ENCODE measurements at regions not wholly inside any gene's neighbourhood (a gene's known extent, or its start where the extent isn't known, plus 50 kb on each side); places are given as distances from the start of the nearest gene placed in this dataset.

GRCh38 chr6:135740580-135740979 lies 110.9 kb upstream of the PDE7B start:
- Histone ChIP-seq H3K36me3 (replicated peaks in 1 of 2; ENCODE audit: control insufficient read depth in 1 of 2, insufficient read depth in 2 of 2, low read length in 2 of 2) (no peaks in the 10 kb centered on the region), H3K4me1 (ENCODE audit: insufficient read depth, low read length) (no peaks in the 10 kb centered on the region), H2AFZ (ENCODE audit: low read length) (no peak overlapping the region), H3K9ac (ENCODE audit: insufficient read depth, low read depth, low read length) (no peak overlapping the region), H4K20me1 (ENCODE audit: insufficient read depth, low read length) (no peaks in the 10 kb centered on the region), H3K4me3 (replicated peaks in 1 of 3; ENCODE audit: insufficient read depth in 1 of 3, low read depth in 2 of 3, low read length in 3 of 3) (no peak overlapping the region), H3K79me2 (ENCODE audit: insufficient read depth, low read length) (no peaks in the 10 kb centered on the region), H3K4me2 (ENCODE audit: low read depth, low read length) (no peak overlapping the region), H3K27ac (ENCODE audit: extremely low read length, insufficient read depth, low read length) (no peak overlapping the region), H3K9me3 (ENCODE audit: low read length) (no peaks in the 10 kb centered on the region), H3K27me3 (ENCODE audit: control insufficient read depth in 1 of 2, insufficient read depth in 2 of 2, low read length in 2 of 2) (no peaks in the 10 kb centered on the region)
- ChIA-PET POLR2A (no interaction called here), CTCF (ENCODE audit: low intra/inter-chr PET ratio, low total read pairs) (no interaction called here)
- 0% methylated on average over 1 of the region's 1 CpG for WGBS (ENCODE audit: low lambda C conversion rate)
- in situ Hi-C loops (cut with HindIII; ENCODE audit: extremely low pct_ligation_motif_present, low pct_unique_long_range_greater_than_20kb) (no loop called here), intact Hi-C loops (cut with micrococcal nuclease; ENCODE audit: unreplicated experiment) (no loop called here)
- DNase-seq (ENCODE audit: low spot score) (no peak), FAIRE-seq (no peak), ATAC-seq (no peak)
- TF ChIP-seq HMG20A (CRISPR knock-in tag; IDR thresholded peaks at IDR 0.05; ENCODE audit: borderline replicate concordance) (no peak), ZNF160 (CRISPR knock-in tag; IDR thresholded peaks at IDR 0.05) (no peak), SP4 (CRISPR knock-in tag; IDR thresholded peaks at IDR 0.05) (no peak), RCOR2 (CRISPR knock-in tag; IDR thresholded peaks at IDR 0.05) (no peak), TEAD3 (CRISPR knock-in tag; optimal IDR thresholded peaks at IDR 0.05; ENCODE audit: borderline replicate concordance) (no peak), SMYD3 (CRISPR knock-in tag; IDR thresholded peaks at IDR 0.05) (no peak), TCF7L2 (IDR thresholded peaks at IDR 0.05; ENCODE audit: low read depth, low read length) (no peak), ZNF225 (CRISPR knock-in tag; IDR thresholded peaks at IDR 0.05) (no peak), ZNF234 (CRISPR knock-in tag; conservative IDR thresholded peaks at IDR 0.05) (no peak), ZNF547 (CRISPR knock-in tag; IDR thresholded peaks at IDR 0.05) (no peak), ZNF10 (CRISPR knock-in tag; IDR thresholded peaks at IDR 0.05; ENCODE audit: borderline replicate concordance, low read depth) (no peak), ZSCAN20 (CRISPR knock-in tag; IDR thresholded peaks at IDR 0.05; ENCODE audit: borderline replicate concordance) (no peak), MTF1 (CRISPR knock-in tag; IDR thresholded peaks at IDR 0.05) (no peak)
- TF ChIP-seq, protein P1, sequence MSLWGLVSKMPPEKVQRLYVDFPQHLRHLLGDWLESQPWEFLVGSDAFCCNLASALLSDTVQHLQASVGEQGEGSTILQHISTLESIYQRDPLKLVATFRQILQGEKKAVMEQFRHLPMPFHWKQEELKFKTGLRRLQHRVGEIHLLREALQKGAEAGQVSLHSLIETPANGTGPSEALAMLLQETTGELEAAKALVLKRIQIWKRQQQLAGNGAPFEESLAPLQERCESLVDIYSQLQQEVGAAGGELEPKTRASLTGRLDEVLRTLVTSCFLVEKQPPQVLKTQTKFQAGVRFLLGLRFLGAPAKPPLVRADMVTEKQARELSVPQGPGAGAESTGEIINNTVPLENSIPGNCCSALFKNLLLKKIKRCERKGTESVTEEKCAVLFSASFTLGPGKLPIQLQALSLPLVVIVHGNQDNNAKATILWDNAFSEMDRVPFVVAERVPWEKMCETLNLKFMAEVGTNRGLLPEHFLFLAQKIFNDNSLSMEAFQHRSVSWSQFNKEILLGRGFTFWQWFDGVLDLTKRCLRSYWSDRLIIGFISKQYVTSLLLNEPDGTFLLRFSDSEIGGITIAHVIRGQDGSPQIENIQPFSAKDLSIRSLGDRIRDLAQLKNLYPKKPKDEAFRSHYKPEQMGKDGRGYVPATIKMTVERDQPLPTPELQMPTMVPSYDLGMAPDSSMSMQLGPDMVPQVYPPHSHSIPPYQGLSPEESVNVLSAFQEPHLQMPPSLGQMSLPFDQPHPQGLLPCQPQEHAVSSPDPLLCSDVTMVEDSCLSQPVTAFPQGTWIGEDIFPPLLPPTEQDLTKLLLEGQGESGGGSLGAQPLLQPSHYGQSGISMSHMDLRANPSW (CRISPR knock-in tag; IDR thresholded peaks at IDR 0.05; ENCODE audit: borderline replicate concordance), result no peak
- TF ChIP-seq, protein P2, sequence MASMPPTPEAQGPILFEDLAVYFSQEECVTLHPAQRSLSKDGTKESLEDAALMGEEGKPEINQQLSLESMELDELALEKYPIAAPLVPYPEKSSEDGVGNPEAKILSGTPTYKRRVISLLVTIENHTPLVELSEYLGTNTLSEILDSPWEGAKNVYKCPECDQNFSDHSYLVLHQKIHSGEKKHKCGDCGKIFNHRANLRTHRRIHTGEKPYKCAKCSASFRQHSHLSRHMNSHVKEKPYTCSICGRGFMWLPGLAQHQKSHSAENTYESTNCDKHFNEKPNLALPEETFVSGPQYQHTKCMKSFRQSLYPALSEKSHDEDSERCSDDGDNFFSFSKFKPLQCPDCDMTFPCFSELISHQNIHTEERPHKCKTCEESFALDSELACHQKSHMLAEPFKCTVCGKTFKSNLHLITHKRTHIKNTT (CRISPR knock-in tag; IDR thresholded peaks at IDR 0.05), result no peak
- BruUV-seq (replicated peaks), result no TSS peak

Measured in HepG2 (cell line).